Naive thymus-derived CD4-positive, alpha-beta T cell (primary cell): ENCODE measurements at regions not wholly inside any gene's neighbourhood (a gene's known extent, or its start where the extent isn't known, plus 50 kb on each side); places are given as distances from the start of the nearest gene placed in this dataset.
"Not testable (repeated sequence)": the region's sequence is repeated elsewhere in the genome, so short reads cannot be mapped to it uniquely, and the experiment has no call there.

Experiments used
- ATAC-seq: fragments of 150-1000 bp; cut with Tn5 transposase; 2 replicates; pipeline ENCODE4 v1.10.0; 2021; ENCODE audit warnings: mild to moderate bottlenecking, moderate library complexity
- CTCF ChIA-PET: fragments of 350-600 bp; sonication (Branson Sonifier 250); formaldehyde crosslinking; loops from one replicate; lab custom pipeline; 2021; ENCODE audit warnings: antibody characterized with exemption; lab: Charles Lee
- POLR2A ChIA-PET: fragments of 350-600 bp; sonication (Branson Sonifier 250); formaldehyde crosslinking; loops from one replicate; lab custom pipeline; 2021; ENCODE audit warnings: antibody characterized with exemption, inconsistent platforms; lab: Charles Lee
- DNase-seq, 9 donors: peaks; one replicate each; pipeline versions ENCODE4 v3.0.0 to v3.0.0-alpha.2; 2020 to 2022; ENCODE audit warnings: mixed read lengths in 1 of 9
- H3K27ac ChIP-seq: one replicate; pipeline ENCODE4 v1.7.0; 2013; ENCODE audit warnings: mild to moderate bottlenecking, low read depth, low read length, moderate library complexity
- H3K27me3 ChIP-seq, 2 donors: one replicate each; pipeline ENCODE4 v1.7.0; 2013; ENCODE audit warnings: low read length in 2 of 2, mild to moderate bottlenecking in 2 of 2, moderate library complexity in 2 of 2; ENCODE audit not compliant: control insufficient read depth in 2 of 2, insufficient read depth in 2 of 2
- H3K36me3 ChIP-seq, 3 experiments: 1 replicate in 2 of 3; 2 replicates in 1 of 3; pipeline ENCODE4 v1.7.0; 2013; ENCODE audit warnings: low read length in 3 of 3, mild to moderate bottlenecking in 3 of 3, moderate library complexity in 1 of 3; ENCODE audit not compliant: insufficient read depth in 3 of 3, control insufficient read depth in 2 of 3
- H3K4me1 ChIP-seq, 2 donors: one replicate each; pipeline ENCODE4 v1.7.0; 2013; ENCODE audit warnings: low read length in 2 of 2, mild to moderate bottlenecking in 2 of 2, moderate library complexity in 1 of 2; ENCODE audit not compliant: control insufficient read depth in 2 of 2, insufficient read depth in 2 of 2
- H3K4me3 ChIP-seq: 2 replicates; pipeline ENCODE4 v1.7.0; 2013; ENCODE audit warnings: mild to moderate bottlenecking, low read length
- H3K9me3 ChIP-seq, 3 experiments: 1 replicate in 2 of 3; 2 replicates in 1 of 3; pipeline ENCODE4 v1.7.0; 2013; ENCODE audit warnings: low read length in 3 of 3; ENCODE audit not compliant: control insufficient read depth in 2 of 3
- H3K27ac Mint-ChIP-seq, 9 donors: one replicate each; pipeline ENCODE4 v1.8.0; 2020 to 2022; ENCODE audit warnings: mixed read lengths in 9 of 9, mild to moderate bottlenecking in 8 of 9, moderate library complexity in 5 of 9, inconsistent platforms in 2 of 9
- H3K27me3 Mint-ChIP-seq, 5 donors: one replicate each; pipeline ENCODE4 v1.8.0; 2021 to 2022; ENCODE audit warnings: mixed read lengths in 5 of 5, mild to moderate bottlenecking in 1 of 5
- H3K36me3 Mint-ChIP-seq, 5 donors: one replicate each; pipeline ENCODE4 v1.8.0; 2020 to 2022; ENCODE audit warnings: mixed read lengths in 5 of 5, mild to moderate bottlenecking in 3 of 5, inconsistent platforms in 1 of 5
- H3K4me1 Mint-ChIP-seq, 7 donors: one replicate each; pipeline ENCODE4 v1.8.0; 2020 to 2022; ENCODE audit warnings: mixed read lengths in 7 of 7, mild to moderate bottlenecking in 3 of 7, inconsistent platforms in 1 of 7
- H3K4me3 Mint-ChIP-seq, 10 donors: one replicate each; pipeline ENCODE4 v1.8.0; 2020 to 2022; ENCODE audit warnings: mild to moderate bottlenecking in 10 of 10, mixed read lengths in 10 of 10, moderate library complexity in 6 of 10, inconsistent platforms in 2 of 10
- H3K9me3 Mint-ChIP-seq, 11 donors: one replicate each; pipeline ENCODE4 v1.8.0; 2020 to 2022; ENCODE audit warnings: mixed read lengths in 11 of 11, mild to moderate bottlenecking in 4 of 11, inconsistent platforms in 1 of 11, moderate library complexity in 1 of 11
- intact Hi-C, 2 donors: fragments of 100-400 bp; cut with micrococcal nuclease; formaldehyde crosslinking; loops; one replicate each; pipeline ENCODE4 v1.15.1; 2023

GRCh38 chr20:40968816-40969562 is 59.6 kb upstream of the TOP1 start:
- H3K9me3 ChIP-seq, H3K4me1 ChIP-seq, H3K9me3 Mint-ChIP-seq, POLR2A ChIA-PET, H3K27me3 ChIP-seq, H3K36me3 Mint-ChIP-seq, H3K36me3 ChIP-seq, H3K27ac ChIP-seq: not testable (repeated sequence)
- H3K4me3 ChIP-seq = peak overlapping the region; percentile 22
- DNase-seq (peak; percentile 64 to 88 (median 76)), ATAC-seq (peak; percentile 97)
- Mint-ChIP-seq H3K27me3 (peaks cover 0 to 37% (median 8%) of the 10 kb centered on the region in 5 donors), H3K4me1 (peaks cover 5 to 12% (median 9%) of the 10 kb centered on the region in 7 donors), H3K27ac (peak overlapping the region in 5 of 9 donors; percentile 6 to 73 (median 29)), H3K4me3 (peak overlapping the region; percentile 80 to 95 (median 86))
- intact Hi-C loops = loop anchor here (1.0 to 10.0 kb wide), 8 partner anchors 21 to 726 kb away; partner anchors contain the start of genes LPIN3 (in 2 of the 2) and TOP1 (in 1 of the 2)
- CTCF ChIA-PET = interaction anchor here (0.7 to 5.4 kb wide), 12 partner anchors 11 to 263 kb away, joined by 3 to 31 read pairs (median 4); no protein-coding TSS in a partner anchor

GRCh38 chr20:40970218-40970617 is 58.4 kb upstream of the TOP1 start:
- no peak overlapping the region for H3K27ac ChIP-seq
- DNase-seq = no peak
- H3K27me3 ChIP-seq = no peaks in the 10 kb centered on the region
- no peak overlapping the region for H3K4me3 ChIP-seq
- no peaks in the 10 kb centered on the region for H3K4me1 ChIP-seq
- Mint-ChIP-seq H3K27ac (no peak overlapping the region), H3K27me3 (peaks cover 0 to 49% (median 8%) of the 10 kb centered on the region in 5 donors), H3K4me3 (no peak overlapping the region), H3K36me3 (no peaks in the 10 kb centered on the region), H3K4me1 (peaks cover 5 to 12% (median 9%) of the 10 kb centered on the region in 7 donors), H3K9me3 (no peaks in the 10 kb centered on the region)
- ChIA-PET CTCF (interaction anchor here (1.1 to 5.4 kb wide), 2 partner anchors 22 to 125 kb away, joined by 14 to 31 read pairs; no protein-coding TSS in a partner anchor), POLR2A (no interaction called here)
- no peaks in the 10 kb centered on the region for H3K36me3 ChIP-seq
- intact Hi-C loops = no loop called here
- H3K9me3 ChIP-seq = no peaks in the 10 kb centered on the region
- ATAC-seq = no peak

GRCh38 chr20:40977218-40977617 is 51.4 kb upstream of the TOP1 start:
- intact Hi-C loops = no loop called here
- Histone ChIP-seq H3K36me3 (no peaks in the 10 kb centered on the region), H3K9me3 (peaks cover 0 to 4% (median 0%) of the 10 kb centered on the region in 3 experiments), H3K27me3 (no peaks in the 10 kb centered on the region), H3K4me3 (no peak overlapping the region), H3K27ac (no peak overlapping the region), H3K4me1 (no peaks in the 10 kb centered on the region)
- peaks cover 6 to 20% (median 16%) of the 10 kb centered on the region in 5 donors for H3K36me3 Mint-ChIP-seq
- DNase-seq (no peak), ATAC-seq (no peak)
- no peaks in the 10 kb centered on the region for H3K4me1 Mint-ChIP-seq
- no peak overlapping the region for H3K4me3 Mint-ChIP-seq
- ChIA-PET CTCF (no interaction called here), POLR2A (no interaction called here)
- H3K9me3 Mint-ChIP-seq = peaks cover 9 to 24% (median 19%) of the 10 kb centered on the region in 11 donors
- H3K27ac Mint-ChIP-seq = no peak overlapping the region
- H3K27me3 Mint-ChIP-seq = peaks cover 15 to 58% (median 24%) of the 10 kb centered on the region in 5 donors

- H3K27me3 ChIP-seq = no peaks in the 10 kb centered on the region
- H3K9me3 ChIP-seq = peaks cover 0 to 4% (median 0%) of the 10 kb centered on the region in 3 experiments
- ATAC-seq (no peak), DNase-seq (no peak)
- no peak overlapping the region for H3K27ac Mint-ChIP-seq
- H3K27me3 Mint-ChIP-seq = peaks cover 15 to 48% (median 24%) of the 10 kb centered on the region in 5 donors
- no peak overlapping the region for H3K4me3 ChIP-seq
- intact Hi-C loops = no loop called here
- H3K4me1 Mint-ChIP-seq = no peaks in the 10 kb centered on the region
- ChIA-PET POLR2A (no interaction called here), CTCF (interaction anchor here (1.0 kb wide), 1 partner anchor 113 kb away, joined by 3 read pairs; no protein-coding TSS in a partner anchor)
- no peak overlapping the region for H3K4me3 Mint-ChIP-seq
- peaks cover 6 to 20% (median 16%) of the 10 kb centered on the region in 5 donors for H3K36me3 Mint-ChIP-seq
- no peaks in the 10 kb centered on the region for H3K4me1 ChIP-seq
- no peak overlapping the region for H3K27ac ChIP-seq
- no peaks in the 10 kb centered on the region for H3K36me3 ChIP-seq
- peaks cover 9 to 24% (median 19%) of the 10 kb centered on the region in 11 donors for H3K9me3 Mint-ChIP-seq
These were observed 49.9 kb upstream of the TOP1 start for GRCh38 chr20:40978761-40979160.
